Endothelial cell of umbilical vein (primary cell): ENCODE measurements at regions not wholly inside any gene's neighbourhood (a gene's known extent, or its start where the extent isn't known, plus 50 kb on each side); places are given as distances from the start of the nearest gene placed in this dataset.

Experiments used
- BruUV-seq: library from RNA; stranded (reverse); fragments of 400-500 nt; replicated peaks from 2 replicates; lab custom pipeline; 2021; lab: Mats Ljungman, UMichigan
- CTCF ChIA-PET: fragments of 300-600, 350-600 bp; sonication (Branson Sonifier 250); formaldehyde crosslinking; loops from one replicate; lab custom pipeline; 2021; ENCODE audit warnings: antibody characterized with exemption, inconsistent platforms; lab: Charles Lee
- POLR2A ChIA-PET: fragments of 300-600, 350-600 bp; sonication (Branson Sonifier 250); formaldehyde crosslinking; loops from one replicate; lab custom pipeline; 2021; ENCODE audit warnings: antibody characterized with exemption, inconsistent platforms; lab: Charles Lee
- DNase-seq: peaks from one replicate; pipeline ENCODE4 v3.0.0-alpha.2; 2011; ENCODE audit warnings: low read depth, low spot score
- FAIRE-seq: peaks from 2 replicates; lab custom pipeline; 2011; peaks lifted over from hg19 to GRCh38; lab: Jason Lieb, UNC
- H2AFZ ChIP-seq: 2 replicates; pipeline ENCODE4 v1.6.0; 2012; ENCODE audit warnings: low read depth, low read length, control low read depth, inconsistent platforms
- H3K27ac ChIP-seq: 2 replicates; pipeline ENCODE4 v1.5.1; 2011; ENCODE audit warnings: low read depth, mild to moderate bottlenecking, control low read depth, low read length, moderate library complexity; ENCODE audit not compliant: insufficient read depth
- H3K27me3 ChIP-seq, 2 experiments: 2 replicates each; pipeline versions ENCODE4 v1.6.0 to v1.6.1; 2011; ENCODE audit warnings: low read length in 2 of 2, mixed read lengths in 1 of 2; ENCODE audit not compliant: control insufficient read depth in 2 of 2, insufficient read depth in 2 of 2
- H3K36me3 ChIP-seq, 2 experiments: 2 replicates in 1 of 2; 3 replicates in 1 of 2; pipeline ENCODE4 v1.5.1; 2011; ENCODE audit warnings: low read length in 2 of 2, mild to moderate bottlenecking in 1 of 2, moderate library complexity in 1 of 2; ENCODE audit not compliant: control insufficient read depth in 2 of 2, insufficient read depth in 2 of 2; ENCODE audit errors: extremely low read depth in 1 of 2
- H3K4me1 ChIP-seq: 3 replicates; pipeline ENCODE4 v1.5.1; 2011; ENCODE audit warnings: mild to moderate bottlenecking, low read length; ENCODE audit not compliant: control insufficient read depth, insufficient read depth; ENCODE audit errors: extremely low read depth
- H3K4me2 ChIP-seq: 2 replicates; pipeline ENCODE4 v1.6.1; 2011; ENCODE audit warnings: low read length, control low read depth, mixed read lengths; ENCODE audit not compliant: insufficient read depth
- H3K4me3 ChIP-seq, 3 experiments: fragments of 200-600 bp in 1 of 3; sonication (generic), shearing (Covaris generic) in 1 of 3; replicated peaks in 1 of 3; 2 replicates each; pipeline ENCODE4 v1.5.1; 2011 to 2016; ENCODE audit warnings: control low read depth in 3 of 3, low read length in 3 of 3, mild to moderate bottlenecking in 2 of 3, inconsistent platforms in 1 of 3, low read depth in 1 of 3, moderate library complexity in 1 of 3; ENCODE audit not compliant: insufficient read depth in 1 of 3
- H3K79me2 ChIP-seq: 2 replicates; pipeline ENCODE4 v1.6.0; 2012; ENCODE audit warnings: low read length, inconsistent platforms; ENCODE audit not compliant: control insufficient read depth, insufficient read depth
- H3K9ac ChIP-seq: replicated peaks from 2 replicates; pipeline ENCODE3; 2011; ENCODE audit warnings: low read length, control low read depth; ENCODE audit not compliant: insufficient read depth; ENCODE audit errors: extremely low read depth
- H3K9me1 ChIP-seq: replicated peaks from 3 replicates; pipeline ENCODE4 v1.6.0; 2011; ENCODE audit warnings: mild to moderate bottlenecking, low read length; ENCODE audit not compliant: control insufficient read depth, insufficient read depth; ENCODE audit errors: extremely low read depth
- H3K9me3 ChIP-seq: replicated peaks from 2 replicates; pipeline ENCODE4 v1.5.1; 2012; ENCODE audit warnings: low read length, inconsistent platforms; ENCODE audit not compliant: control insufficient read depth, insufficient read depth
- H4K20me1 ChIP-seq: replicated peaks from 2 replicates; pipeline ENCODE3; 2011; ENCODE audit warnings: mild to moderate bottlenecking, low read length; ENCODE audit not compliant: control insufficient read depth, insufficient read depth; ENCODE audit errors: extremely low read depth
- EZH2 ChIP-seq: IDR thresholded peaks from 2 replicates; pipeline ENCODE4 v1.6.1; 2012; ENCODE audit warnings: borderline replicate concordance, low read depth, mild to moderate bottlenecking, moderate library complexity, low read length, inconsistent platforms; ENCODE audit not compliant: severe bottlenecking
- FOS ChIP-seq: IDR thresholded peaks from 2 replicates; pipeline ENCODE4 v1.6.1; 2011; ENCODE audit warnings: mild to moderate bottlenecking, low read length, moderate library complexity, borderline replicate concordance; ENCODE audit not compliant: insufficient read depth
- GATA2 ChIP-seq: IDR thresholded peaks from 2 replicates; pipeline ENCODE4 v1.7.0; 2011; ENCODE audit warnings: low read depth, mild to moderate bottlenecking, moderate library complexity, mixed read lengths, low read length; ENCODE audit not compliant: insufficient read length, insufficient read depth
- JUN ChIP-seq: IDR thresholded peaks from 2 replicates; pipeline ENCODE4 v1.6.1; 2011; ENCODE audit warnings: borderline replicate concordance, low read depth; ENCODE audit not compliant: insufficient read length, insufficient read depth
- MYC ChIP-seq: IDR thresholded peaks from one replicate; pipeline ENCODE4 v1.6.1; 2011; ENCODE audit warnings: mild to moderate bottlenecking, low read depth, low read length
- POLR2A ChIP-seq: IDR thresholded peaks from 2 replicates; pipeline ENCODE4 v1.6.1; 2012; ENCODE audit warnings: low read depth, mild to moderate bottlenecking, control low read depth, low read length
- POLR2AphosphoS5 ChIP-seq: IDR thresholded peaks from 2 replicates; pipeline ENCODE4 v1.6.1; 2012; ENCODE audit warnings: low read depth, mild to moderate bottlenecking, control low read depth, low read length, moderate library complexity; ENCODE audit not compliant: insufficient read depth
- dilution Hi-C: fragments of 300-500 bp; cut with MboI; formaldehyde crosslinking; loops from one replicate; pipeline ENCODE4 v1.15.0; 2019; ENCODE audit warnings: low sequenced_read_pairs; ENCODE audit not compliant: extremely low pct_ligation_motif_present
- intact Hi-C: fragments of 100-400 bp; cut with micrococcal nuclease; formaldehyde crosslinking; loops from one replicate; pipeline ENCODE4 v1.10.0; 2022
- TF ChIP-seq, protein P1 (sequence below): IDR thresholded peaks from 2 replicates; pipeline ENCODE4 v1.6.1; 2011; ENCODE audit not compliant: insufficient read depth, insufficient read length
- TF ChIP-seq, protein P2 (sequence below), 2 donors: IDR thresholded peaks; 1 replicate in 1 of 2; 2 replicates in 1 of 2; pipeline ENCODE4 v1.5.1; 2011; ENCODE audit warnings: low read length in 2 of 2, mild to moderate bottlenecking in 2 of 2, moderate library complexity in 2 of 2, control low read depth in 1 of 2, inconsistent platforms in 1 of 2, low read depth in 1 of 2; ENCODE audit not compliant: insufficient read depth in 1 of 2; ENCODE audit errors: extremely low read depth in 1 of 2

DNA sequence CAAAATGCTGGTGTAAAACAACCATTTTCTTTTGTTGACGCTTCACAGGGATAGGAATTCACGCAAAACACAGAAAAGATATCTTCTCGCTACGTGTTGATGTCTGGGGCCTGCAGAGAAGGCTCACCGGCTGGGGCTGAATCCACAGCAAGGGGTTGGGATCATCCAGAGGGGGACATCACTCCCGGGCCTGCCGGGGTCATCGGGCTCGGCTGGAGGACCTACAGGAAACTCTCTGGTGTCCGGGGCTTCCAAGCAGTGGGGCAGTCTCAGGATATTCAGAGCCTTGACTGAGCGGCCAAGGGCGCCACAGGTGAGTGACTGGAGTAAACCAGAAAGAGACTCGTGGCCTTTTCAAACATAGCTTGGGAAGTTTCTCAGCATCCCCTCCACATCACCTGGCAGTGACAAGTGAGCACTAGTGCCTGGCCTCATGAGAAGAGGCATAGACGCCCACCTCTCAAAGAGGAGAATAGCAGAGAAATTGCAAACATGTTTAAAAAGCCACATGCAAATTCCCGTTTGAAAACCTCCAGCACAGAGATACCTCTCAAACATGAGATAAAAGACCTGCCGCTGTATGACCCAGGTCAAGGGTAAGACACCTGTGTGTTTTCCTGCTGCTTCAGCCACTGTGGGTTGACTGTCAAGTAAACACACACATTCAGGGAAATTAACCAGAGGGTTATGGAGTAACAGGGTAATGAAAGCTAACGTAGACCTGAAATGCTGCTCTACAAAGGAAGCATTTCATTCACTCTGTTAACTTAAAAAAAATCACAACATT, 50.8 kb upstream of the SIMC1 start:
- FAIRE-seq (no peak), DNase-seq (no peak)
- no peak overlapping the region for H2AFZ ChIP-seq
- no peaks in the 10 kb centered on the region for H3K27me3 ChIP-seq
- dilution Hi-C loops (no loop called here), intact Hi-C loops (no loop called here)
- TF ChIP-seq, protein P1, sequence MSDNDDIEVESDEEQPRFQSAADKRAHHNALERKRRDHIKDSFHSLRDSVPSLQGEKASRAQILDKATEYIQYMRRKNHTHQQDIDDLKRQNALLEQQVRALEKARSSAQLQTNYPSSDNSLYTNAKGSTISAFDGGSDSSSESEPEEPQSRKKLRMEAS = no peak
- no peak for TF ChIP-seq MYC
- TF ChIP-seq FOS = no peak
- no peak for TF ChIP-seq GATA2
- no peak for TF ChIP-seq POLR2AphosphoS5
- TF ChIP-seq POLR2A = no peak
- TF ChIP-seq JUN = no peak
- no peak for TF ChIP-seq EZH2
- TF ChIP-seq, protein P2, sequence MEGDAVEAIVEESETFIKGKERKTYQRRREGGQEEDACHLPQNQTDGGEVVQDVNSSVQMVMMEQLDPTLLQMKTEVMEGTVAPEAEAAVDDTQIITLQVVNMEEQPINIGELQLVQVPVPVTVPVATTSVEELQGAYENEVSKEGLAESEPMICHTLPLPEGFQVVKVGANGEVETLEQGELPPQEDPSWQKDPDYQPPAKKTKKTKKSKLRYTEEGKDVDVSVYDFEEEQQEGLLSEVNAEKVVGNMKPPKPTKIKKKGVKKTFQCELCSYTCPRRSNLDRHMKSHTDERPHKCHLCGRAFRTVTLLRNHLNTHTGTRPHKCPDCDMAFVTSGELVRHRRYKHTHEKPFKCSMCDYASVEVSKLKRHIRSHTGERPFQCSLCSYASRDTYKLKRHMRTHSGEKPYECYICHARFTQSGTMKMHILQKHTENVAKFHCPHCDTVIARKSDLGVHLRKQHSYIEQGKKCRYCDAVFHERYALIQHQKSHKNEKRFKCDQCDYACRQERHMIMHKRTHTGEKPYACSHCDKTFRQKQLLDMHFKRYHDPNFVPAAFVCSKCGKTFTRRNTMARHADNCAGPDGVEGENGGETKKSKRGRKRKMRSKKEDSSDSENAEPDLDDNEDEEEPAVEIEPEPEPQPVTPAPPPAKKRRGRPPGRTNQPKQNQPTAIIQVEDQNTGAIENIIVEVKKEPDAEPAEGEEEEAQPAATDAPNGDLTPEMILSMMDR (IDR thresholded peaks at IDR 0.05; ENCODE audit: extremely low read depth in 1 of 2, insufficient read depth in 1 of 2, low read depth in 1 of 2, low read length in 2 of 2) = no peak
- CTCF ChIA-PET = interaction anchor here (1.0 kb wide), 1 partner anchor 35 kb away, joined by 3 read pairs; no protein-coding TSS in a partner anchor
- H3K9me3 ChIP-seq = no peaks in the 10 kb centered on the region
- H4K20me1 ChIP-seq = no peaks in the 10 kb centered on the region
- no peaks in the 10 kb centered on the region for H3K36me3 ChIP-seq
- H3K4me1 ChIP-seq = no peaks in the 10 kb centered on the region
- POLR2A ChIA-PET = no interaction called here
- H3K4me3 ChIP-seq = no peak overlapping the region
- H3K9me1 ChIP-seq = no peaks in the 10 kb centered on the region
- H3K79me2 ChIP-seq = no peaks in the 10 kb centered on the region
- no TSS peak for BruUV-seq
- H3K4me2 ChIP-seq = no peak overlapping the region
- H3K9ac ChIP-seq = no peak overlapping the region
- no peak overlapping the region for H3K27ac ChIP-seq
